Inferior parietal cortex (tissue), 1 donor: ENCODE measurements at regions not wholly inside any gene's neighbourhood (a gene's known extent, or its start where the extent isn't known, plus 50 kb on each side); places are given as distances from the start of the nearest gene placed in this dataset.
"Not testable (repeated sequence)": the region's sequence is repeated elsewhere in the genome, so short reads cannot be mapped to it uniquely, and the experiment has no call there.

Experiments
- DNase-seq: peaks from one replicate; pipeline ENCODE4 v3.0.0-alpha.2; 2016; ENCODE audit errors: extremely low spot score

DNA sequence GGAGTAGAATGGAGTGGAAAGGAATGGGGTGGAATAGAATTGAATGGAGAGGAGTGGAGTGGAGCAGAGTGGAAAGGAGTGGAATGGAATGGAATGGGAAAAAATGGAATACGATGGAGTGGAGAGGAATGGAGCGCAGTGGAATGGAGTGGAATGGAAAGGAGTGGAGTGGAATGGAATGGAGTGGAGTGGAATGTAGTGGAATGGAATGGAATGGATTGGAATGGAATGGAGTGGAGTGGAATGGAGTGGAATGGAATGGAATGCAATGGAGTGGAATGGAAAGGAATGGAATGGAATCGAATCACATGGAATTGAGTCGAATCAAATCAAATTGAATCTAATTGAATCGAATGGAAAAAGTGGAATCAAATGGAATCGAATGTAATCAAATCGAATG is 1016.1 kb downstream of the CDY1 start:
- no peak for DNase-seq

DNA sequence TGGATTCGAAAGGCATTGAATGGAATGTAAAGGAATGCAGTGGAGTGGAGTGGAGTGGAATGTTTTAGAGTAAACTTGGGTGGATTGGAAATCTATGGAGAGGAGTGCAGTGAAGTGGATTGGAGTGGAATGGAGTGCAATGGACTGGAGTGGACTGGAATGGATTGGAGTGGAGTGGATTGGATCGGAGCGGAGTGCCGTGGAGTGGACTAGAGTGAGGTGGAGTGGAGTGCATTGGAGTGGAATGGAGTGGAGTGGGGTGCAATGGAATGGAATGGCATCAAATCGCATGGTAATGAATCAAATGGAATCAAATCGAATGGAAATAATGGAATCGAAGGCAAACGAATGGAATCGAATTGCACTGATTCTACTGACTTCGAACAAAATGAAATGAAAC is 1023.9 kb downstream of the CDY1 start:
- DNase-seq, result not testable (repeated sequence)

DNA sequence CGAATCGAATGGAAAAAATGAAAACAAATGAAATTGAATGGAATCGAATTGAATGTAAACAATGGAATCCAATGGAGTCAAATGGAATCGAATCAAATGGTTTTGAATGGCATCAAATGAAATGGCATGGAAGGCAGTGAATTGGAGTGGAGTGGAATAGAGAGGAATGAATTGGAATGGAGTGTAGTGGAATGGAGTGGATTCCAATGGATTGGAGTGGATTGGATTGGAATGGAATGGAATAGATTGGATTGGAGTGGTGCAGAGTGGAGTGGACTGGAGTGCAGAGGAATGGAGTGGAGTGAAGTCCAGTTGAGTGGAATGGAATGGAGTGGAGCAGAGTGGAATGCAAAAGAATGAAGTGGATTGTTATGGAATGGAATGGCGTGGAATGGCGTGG is 1026.3 kb downstream of the CDY1 start:
- not testable (repeated sequence) for DNase-seq

DNA sequence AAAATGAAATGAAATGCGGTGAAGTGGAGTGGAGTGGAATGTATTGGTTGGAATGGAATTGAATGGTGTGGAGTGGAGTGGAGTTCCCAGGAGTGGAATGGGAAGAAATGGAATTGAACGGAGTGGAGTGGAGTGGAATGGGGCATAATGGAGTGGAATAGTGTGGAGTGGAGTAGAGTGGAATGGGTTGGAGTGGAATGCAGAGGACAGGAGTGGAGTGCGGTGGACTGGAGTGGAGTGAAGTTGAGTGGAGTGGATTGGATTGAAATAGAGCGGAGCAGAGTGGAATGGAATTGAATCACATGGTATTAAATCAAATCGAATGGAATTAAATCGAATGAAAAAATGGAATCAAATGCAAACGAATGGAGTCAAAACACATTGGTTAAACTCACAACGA is 1042.3 kb downstream of the CDY1 start:
- DNase-seq, result not testable (repeated sequence)

DNA sequence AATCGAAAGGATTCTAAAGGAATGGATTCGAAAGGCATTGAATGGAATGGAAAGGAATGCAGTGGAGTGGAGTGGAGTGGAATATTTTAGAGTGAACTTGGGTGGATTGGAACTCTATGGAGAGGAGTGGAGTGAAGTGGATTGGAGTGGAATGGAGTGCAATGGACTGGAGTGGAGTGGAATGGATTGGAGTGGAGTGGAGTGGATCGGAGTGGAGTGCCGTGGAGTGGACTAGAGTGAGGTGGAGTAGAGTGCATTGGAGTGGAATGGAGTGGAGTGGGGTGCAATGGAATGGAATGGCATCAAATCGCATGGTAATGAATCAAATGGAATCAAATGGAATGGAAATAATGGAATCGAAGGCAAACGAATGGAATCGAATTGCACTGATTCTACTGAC is 1044.8 kb downstream of the CDY1 start:
- not testable (repeated sequence) for DNase-seq

DNA sequence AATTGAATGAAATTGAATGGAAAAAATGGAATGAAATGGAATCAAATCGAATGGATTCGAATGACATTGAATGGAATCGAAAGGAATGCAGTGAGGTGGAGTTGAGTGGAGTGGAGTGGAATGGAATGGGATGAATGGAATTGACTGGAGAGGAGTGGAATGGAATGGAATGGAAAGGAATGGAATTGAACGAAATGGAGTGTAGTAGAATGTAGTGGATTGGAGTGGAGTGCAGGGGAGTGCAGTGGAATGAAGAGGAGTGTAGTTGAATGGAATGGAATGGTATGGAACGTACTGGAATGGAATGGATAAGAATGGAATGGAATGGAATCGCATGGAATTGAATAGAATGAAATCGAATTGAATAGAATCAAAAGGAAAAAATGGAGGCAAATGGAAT is 1047.3 kb downstream of the CDY1 start:
- DNase-seq, result not testable (repeated sequence)

DNA sequence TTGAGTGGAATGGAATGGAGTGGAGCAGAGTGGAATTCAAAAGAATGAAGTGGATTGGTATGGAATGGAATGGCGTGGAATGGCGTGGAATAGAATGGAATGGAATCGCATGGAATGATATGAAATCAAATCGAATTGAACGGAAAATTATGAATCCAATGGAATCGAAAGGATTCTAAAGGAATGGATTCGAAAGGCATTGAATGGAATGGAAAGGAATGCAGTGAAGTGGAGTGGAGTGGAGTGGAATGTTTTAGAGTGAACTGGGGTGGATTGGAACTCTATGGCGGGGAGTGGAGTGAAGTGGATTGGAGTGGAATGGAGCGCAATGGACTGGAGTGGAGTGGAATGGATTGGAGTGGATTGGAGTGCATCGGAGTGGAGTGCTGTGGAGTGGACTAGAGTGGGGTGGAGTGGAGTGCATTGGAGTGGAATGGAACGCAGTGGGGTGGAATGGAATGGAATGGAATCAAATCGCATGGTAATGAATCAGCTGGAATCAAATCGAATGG is 1048.5 kb downstream of the CDY1 start:
- DNase-seq, result peak; percentile 5

DNA sequence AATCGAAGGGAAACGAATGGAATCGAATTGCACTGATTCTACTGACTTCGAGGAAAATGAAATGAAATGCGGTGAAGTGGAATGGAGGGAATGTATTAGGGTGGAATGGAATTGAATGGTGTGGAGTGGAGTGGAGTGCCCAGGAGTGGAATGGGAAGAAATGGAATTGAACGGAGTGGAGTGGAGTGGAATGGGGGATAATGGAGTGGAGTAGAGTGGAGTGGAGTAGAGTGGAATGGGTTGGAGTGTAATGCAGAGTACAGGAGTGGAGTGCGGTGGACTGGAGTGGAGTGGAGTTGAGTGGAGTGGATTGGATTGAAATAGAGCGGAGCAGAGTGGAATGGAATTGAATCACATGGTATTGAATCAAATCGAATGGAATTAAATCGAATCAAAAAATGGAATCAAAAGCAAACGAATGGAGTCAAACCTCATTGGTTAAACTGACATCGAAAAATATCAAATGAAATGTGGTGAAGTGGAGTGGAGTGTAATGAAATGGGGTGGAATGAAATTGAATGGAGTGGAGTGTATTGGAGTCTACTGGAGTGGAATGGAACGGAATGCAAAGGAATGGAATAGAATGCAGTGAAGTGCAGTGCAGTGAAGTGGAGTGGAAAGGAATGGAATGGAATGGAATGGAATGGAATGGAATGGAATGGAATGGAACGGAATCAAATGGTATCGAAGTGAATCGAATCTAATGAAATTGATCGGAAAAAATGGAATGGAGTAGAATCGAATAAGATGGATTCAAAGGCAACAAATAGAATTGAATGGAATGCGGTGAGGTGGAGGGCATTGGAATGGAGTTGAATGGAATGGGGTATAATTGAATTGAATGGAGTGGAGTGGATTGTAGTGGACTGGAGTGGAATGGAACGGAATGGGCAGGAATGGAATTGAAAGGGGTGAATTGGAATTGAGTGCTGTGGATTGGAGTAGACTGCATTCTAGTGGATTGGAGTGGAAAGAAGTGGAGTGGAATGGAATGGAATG is 1049.3 kb downstream of the CDY1 start:
- peak; percentile 53 for DNase-seq
